Uterus (tissue), 2 donors: ENCODE measurements at regions not wholly inside any gene's neighbourhood (a gene's known extent, or its start where the extent isn't known, plus 50 kb on each side); places are given as distances from the start of the nearest gene placed in this dataset.

Source experiments
- POLR2A ChIP-seq, 2 donors: fragments of 450-650 bp; IDR thresholded peaks; one replicate each; pipeline ENCODE4 v1.6.1; 2016; ENCODE audit warnings: antibody characterized with exemption in 2 of 2, mild to moderate bottlenecking in 1 of 2, moderate library complexity in 1 of 2
- TF ChIP-seq, protein P1 (sequence below), 4 experiments: fragments of 200-600 bp in 2 of 4; fragments of 450-650 bp in 2 of 4; sonication (generic) in 2 of 4; IDR thresholded peaks; one replicate each; pipeline ENCODE4 v1.5.1; 2016 to 2019; ENCODE audit warnings: antibody characterized with exemption in 4 of 4, mild to moderate bottlenecking in 2 of 4, moderate library complexity in 1 of 4

DNA sequence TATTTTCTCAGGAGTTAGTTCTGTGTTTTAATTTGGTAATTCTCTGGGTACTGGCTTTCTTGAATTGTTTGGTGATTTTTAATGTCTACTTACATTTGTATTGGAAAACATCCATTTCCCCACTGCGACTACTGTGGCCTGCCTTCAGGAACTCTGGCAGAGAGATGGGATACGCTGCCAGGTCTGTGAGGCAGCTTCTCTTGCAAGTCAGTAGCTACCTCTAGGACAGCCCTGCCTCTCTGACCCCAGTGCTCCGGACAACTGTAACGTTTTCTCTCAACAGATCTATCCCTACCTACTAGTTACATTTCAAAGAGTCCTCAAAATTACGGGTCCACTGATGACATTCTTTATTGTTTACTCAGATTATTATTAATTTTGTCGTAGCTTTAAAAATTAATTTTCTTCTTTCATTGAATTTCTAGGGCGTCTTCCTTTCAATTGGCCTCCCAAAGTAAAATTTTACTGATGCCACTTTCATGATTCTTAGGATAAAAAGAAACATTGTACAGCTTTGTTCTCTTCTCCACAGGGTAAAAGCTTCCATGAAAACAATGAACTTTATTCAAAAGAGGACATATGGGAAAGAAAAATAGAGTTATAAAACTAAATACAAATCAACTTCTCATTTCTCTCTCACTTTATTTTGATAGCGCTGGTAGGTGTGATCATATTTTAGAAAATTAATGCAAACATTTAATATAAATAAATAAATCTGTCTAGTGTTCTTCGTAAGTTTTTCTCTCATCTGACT lies 123.2 kb upstream of the GOLGA8J start:
- TF ChIP-seq, protein P1, sequence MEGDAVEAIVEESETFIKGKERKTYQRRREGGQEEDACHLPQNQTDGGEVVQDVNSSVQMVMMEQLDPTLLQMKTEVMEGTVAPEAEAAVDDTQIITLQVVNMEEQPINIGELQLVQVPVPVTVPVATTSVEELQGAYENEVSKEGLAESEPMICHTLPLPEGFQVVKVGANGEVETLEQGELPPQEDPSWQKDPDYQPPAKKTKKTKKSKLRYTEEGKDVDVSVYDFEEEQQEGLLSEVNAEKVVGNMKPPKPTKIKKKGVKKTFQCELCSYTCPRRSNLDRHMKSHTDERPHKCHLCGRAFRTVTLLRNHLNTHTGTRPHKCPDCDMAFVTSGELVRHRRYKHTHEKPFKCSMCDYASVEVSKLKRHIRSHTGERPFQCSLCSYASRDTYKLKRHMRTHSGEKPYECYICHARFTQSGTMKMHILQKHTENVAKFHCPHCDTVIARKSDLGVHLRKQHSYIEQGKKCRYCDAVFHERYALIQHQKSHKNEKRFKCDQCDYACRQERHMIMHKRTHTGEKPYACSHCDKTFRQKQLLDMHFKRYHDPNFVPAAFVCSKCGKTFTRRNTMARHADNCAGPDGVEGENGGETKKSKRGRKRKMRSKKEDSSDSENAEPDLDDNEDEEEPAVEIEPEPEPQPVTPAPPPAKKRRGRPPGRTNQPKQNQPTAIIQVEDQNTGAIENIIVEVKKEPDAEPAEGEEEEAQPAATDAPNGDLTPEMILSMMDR (IDR thresholded peaks at IDR 0.05): no peak
- TF ChIP-seq POLR2A (IDR thresholded peaks at IDR 0.05): no peak
